Adrenal gland (tissue), 5 donors: ENCODE measurements at regions not wholly inside any gene's neighbourhood (a gene's known extent, or its start where the extent isn't known, plus 50 kb on each side); places are given as distances from the start of the nearest gene placed in this dataset.

Source experiments
- CTCF ChIP-seq, 6 experiments: fragments of 450-650 bp in 4 of 6; fragments of 200-600 bp in 2 of 6; sonication (generic) in 1 of 6; IDR thresholded peaks; 1 replicate in 5 of 6; 2 replicates in 1 of 6; pipeline versions ENCODE4 v1.5.1 to v1.8.0; 2016 to 2021; ENCODE audit warnings: antibody characterized with exemption in 6 of 6, mild to moderate bottlenecking in 2 of 6, moderate library complexity in 1 of 6
- POLR2A ChIP-seq, 2 donors: fragments of 450-650 bp; IDR thresholded peaks; one replicate each; pipeline ENCODE4 v1.6.1; 2017; ENCODE audit warnings: antibody characterized with exemption in 2 of 2, mild to moderate bottlenecking in 2 of 2, moderate library complexity in 1 of 2
- donor health status: DM: no; HTN: no; CAD: no.

DNA sequence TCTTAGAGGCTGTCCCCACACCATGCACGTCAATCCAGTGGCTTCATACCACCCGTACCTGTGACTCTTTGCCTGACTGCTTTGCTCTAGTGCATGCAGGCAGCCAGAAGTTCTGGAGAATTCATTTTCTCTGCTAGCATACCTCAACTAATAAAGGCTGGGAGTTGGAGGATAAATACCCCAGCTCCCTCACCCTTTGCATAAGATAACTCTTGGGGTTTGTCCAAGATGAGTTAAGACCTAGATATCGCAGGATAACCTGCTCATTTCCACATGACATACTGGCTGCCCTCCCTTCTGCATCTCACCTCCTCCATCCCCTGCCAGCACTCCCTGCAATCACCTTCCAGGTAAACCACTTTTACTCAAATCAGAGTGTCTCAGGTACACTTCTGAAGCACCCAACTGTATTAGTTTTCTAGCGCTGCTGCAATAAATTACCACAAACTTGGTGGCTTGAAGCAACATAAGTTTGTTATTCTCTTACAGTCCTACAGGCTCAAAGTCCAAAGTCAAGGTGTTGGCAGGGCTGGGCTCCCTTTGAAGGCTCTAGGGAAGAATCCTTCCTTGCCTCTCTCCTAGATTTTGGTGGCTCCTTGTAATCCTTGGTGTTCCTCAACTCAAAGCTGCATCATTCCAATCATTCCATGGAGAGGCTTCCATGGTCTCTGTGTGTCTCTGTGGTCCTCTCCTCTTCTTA is 146.8 kb downstream of the CRLF3 start:
- TF ChIP-seq POLR2A (IDR thresholded peaks at IDR 0.05) (no peak), CTCF (IDR thresholded peaks at IDR 0.05) (no peak)
